HEK293 (cell line): ENCODE measurements at regions not wholly inside any gene's neighbourhood (a gene's known extent, or its start where the extent isn't known, plus 50 kb on each side); places are given as distances from the start of the nearest gene placed in this dataset.

ENCODE experiments used
- CTCF ChIA-PET: fragments of 350-600 bp; formaldehyde crosslinking; extraction: SDS; loops from one replicate; lab custom pipeline; 2021; ENCODE audit warnings: antibody characterized with exemption; lab: Yijun Ruan, JAX
- POLR2A ChIA-PET: fragments of 300-600 bp; formaldehyde crosslinking; extraction: SDS; loops from one replicate; lab custom pipeline; 2020; ENCODE audit warnings: antibody characterized with exemption, inconsistent platforms; lab: Yijun Ruan, JAX
- H3K27ac ChIP-seq: fragments of 200-500 bp; sonication (Bioruptor generic); 2 replicates; pipeline ENCODE4 v1.5.1; 2014; ENCODE audit warnings: low read depth, low read length, control low read depth, inconsistent platforms; ENCODE audit errors: extremely low read depth
- H3K36me3 ChIP-seq, 2 experiments: fragments of 200-500 bp in 1 of 2; sonication (Bioruptor generic) in 1 of 2; 1 replicate in 1 of 2; 2 replicates in 1 of 2; pipeline ENCODE4 v1.5.1; 2014 to 2017; ENCODE audit warnings: inconsistent platforms in 2 of 2, low read length in 2 of 2; ENCODE audit not compliant: control insufficient read depth in 2 of 2, insufficient read depth in 1 of 2
- H3K4me1 ChIP-seq: fragments of 200-500 bp; sonication (Bioruptor generic); 2 replicates; pipeline ENCODE4 v1.5.1; 2014; ENCODE audit warnings: mild to moderate bottlenecking, low read length, inconsistent platforms; ENCODE audit not compliant: control insufficient read depth, insufficient read depth
- H3K4me3 ChIP-seq: 2 replicates; pipeline ENCODE4 v1.5.1; 2011; ENCODE audit warnings: low read depth, mild to moderate bottlenecking, control low read depth, low read length, moderate library complexity
- H3K9me3 ChIP-seq: fragments of 200-500 bp; sonication (Bioruptor generic); 2 replicates; pipeline ENCODE4 v1.5.1; 2014; ENCODE audit warnings: low read depth, low read length, inconsistent platforms; ENCODE audit not compliant: control insufficient read depth, insufficient read depth
- ELK4 ChIP-seq: IDR thresholded peaks from 2 replicates; pipeline ENCODE4 v1.6.1; 2011; ENCODE audit warnings: mild to moderate bottlenecking, low read depth, low read length, borderline replicate concordance
- KLF1 ChIP-seq: fragments of 450-650 bp; formaldehyde crosslinking; IDR thresholded peaks from 2 replicates; pipeline ENCODE4 v1.5.1; 2016; ENCODE audit warnings: missing biosample characterization, missing genetic modification characterization
- KLF16 ChIP-seq: fragments of 450-650 bp; formaldehyde crosslinking; IDR thresholded peaks from 2 replicates; pipeline ENCODE4 v1.5.1; 2017; ENCODE audit warnings: missing biosample characterization, missing genetic modification characterization
- KLF8 ChIP-seq: fragments of 450-650 bp; formaldehyde crosslinking; IDR thresholded peaks from 2 replicates; pipeline ENCODE4 v1.5.1; 2016; ENCODE audit warnings: missing biosample characterization, missing genetic modification characterization
- PRDM10 ChIP-seq: fragments of 450-650 bp; formaldehyde crosslinking; IDR thresholded peaks from 2 replicates; pipeline ENCODE4 v1.5.1; 2016; ENCODE audit warnings: missing biosample characterization, missing genetic modification characterization
- SETDB1 ChIP-seq: IDR thresholded peaks from one replicate; pipeline ENCODE4 v1.6.1; 2017; ENCODE audit warnings: mild to moderate bottlenecking, low read length, moderate library complexity, mixed read lengths; ENCODE audit not compliant: insufficient read length
- SP3 ChIP-seq: fragments of 450-650 bp; formaldehyde crosslinking; IDR thresholded peaks from 2 replicates; pipeline ENCODE4 v1.5.1; 2016; ENCODE audit warnings: missing biosample characterization, missing genetic modification characterization
- WT1 ChIP-seq: fragments of 450-650 bp; formaldehyde crosslinking; IDR thresholded peaks from 2 replicates; pipeline ENCODE4 v1.5.1; 2016; ENCODE audit warnings: missing biosample characterization, missing genetic modification characterization
- ZBTB49 ChIP-seq: fragments of 450-650 bp; formaldehyde crosslinking; IDR thresholded peaks from 2 replicates; pipeline ENCODE4 v1.5.1; 2016; ENCODE audit warnings: missing biosample characterization, missing genetic modification characterization, low read depth
- ZNF133 ChIP-seq: fragments of 450-650 bp; formaldehyde crosslinking; IDR thresholded peaks from 2 replicates; pipeline ENCODE4 v1.5.1; 2016; ENCODE audit warnings: missing biosample characterization, missing genetic modification characterization
- ZNF211 ChIP-seq: fragments of 450-650 bp; formaldehyde crosslinking; IDR thresholded peaks from 2 replicates; pipeline ENCODE4 v1.5.1; 2016; ENCODE audit warnings: low read depth, missing biosample characterization, missing genetic modification characterization
- ZNF24 ChIP-seq: fragments of 450-650 bp; formaldehyde crosslinking; IDR thresholded peaks from 2 replicates; pipeline ENCODE4 v1.5.1; 2016; ENCODE audit warnings: missing biosample characterization, missing genetic modification characterization
- ZNF248 ChIP-seq: fragments of 450-650 bp; formaldehyde crosslinking; IDR thresholded peaks from 2 replicates; pipeline ENCODE4 v1.5.1; 2017; ENCODE audit warnings: missing biosample characterization, missing genetic modification characterization
- ZNF302 ChIP-seq: fragments of 450-650 bp; formaldehyde crosslinking; IDR thresholded peaks from 2 replicates; pipeline ENCODE4 v1.5.1; 2016; ENCODE audit warnings: missing biosample characterization, missing genetic modification characterization, low read depth
- ZNF350 ChIP-seq: fragments of 450-650 bp; formaldehyde crosslinking; IDR thresholded peaks from 2 replicates; pipeline ENCODE4 v1.5.0; 2017; ENCODE audit warnings: missing biosample characterization, mild to moderate bottlenecking, missing genetic modification characterization
- ZNF362 ChIP-seq: fragments of 450-650 bp; formaldehyde crosslinking; IDR thresholded peaks from 2 replicates; pipeline ENCODE4 v1.5.1; 2016; ENCODE audit warnings: missing biosample characterization, missing genetic modification characterization
- ZNF391 ChIP-seq: fragments of 450-650 bp; formaldehyde crosslinking; IDR thresholded peaks from 2 replicates; pipeline ENCODE4 v1.5.1; 2016; ENCODE audit warnings: low read depth, missing biosample characterization, missing genetic modification characterization, borderline replicate concordance
- ZNF433 ChIP-seq: fragments of 450-650 bp; formaldehyde crosslinking; IDR thresholded peaks from 2 replicates; pipeline ENCODE4 v1.5.1; 2016; ENCODE audit warnings: missing biosample characterization, missing genetic modification characterization, low read depth
- ZNF501 ChIP-seq: fragments of 450-650 bp; formaldehyde crosslinking; IDR thresholded peaks from 2 replicates; pipeline ENCODE4 v1.5.1; 2016; ENCODE audit warnings: missing biosample characterization, missing genetic modification characterization
- ZNF555 ChIP-seq: fragments of 450-650 bp; formaldehyde crosslinking; conservative IDR thresholded peaks from 2 replicates; pipeline ENCODE4 v1.5.1; 2017; ENCODE audit warnings: missing biosample characterization, mild to moderate bottlenecking, missing genetic modification characterization, inconsistent platforms
- ZNF561 ChIP-seq: fragments of 450-650 bp; IDR thresholded peaks from 2 replicates; pipeline ENCODE4 v1.5.1; 2018; ENCODE audit warnings: missing biosample characterization, missing genetic modification characterization, borderline replicate concordance
- ZNF623 ChIP-seq: fragments of 450-650 bp; formaldehyde crosslinking; IDR thresholded peaks from 2 replicates; pipeline ENCODE4 v1.5.1; 2016; ENCODE audit warnings: missing biosample characterization, missing genetic modification characterization
- ZNF629 ChIP-seq: fragments of 450-650 bp; formaldehyde crosslinking; IDR thresholded peaks from 2 replicates; pipeline ENCODE4 v1.5.1; 2017; ENCODE audit warnings: missing biosample characterization, missing genetic modification characterization
- ZNF664 ChIP-seq: fragments of 450-650 bp; formaldehyde crosslinking; IDR thresholded peaks from 2 replicates; pipeline ENCODE4 v1.5.1; 2016; ENCODE audit warnings: missing biosample characterization, missing genetic modification characterization
- ZNF670 ChIP-seq: fragments of 450-650 bp; formaldehyde crosslinking; IDR thresholded peaks from 2 replicates; pipeline ENCODE4 v1.5.1; 2016; ENCODE audit warnings: missing biosample characterization, missing genetic modification characterization, low read depth
- ZNF701 ChIP-seq: fragments of 450-650 bp; formaldehyde crosslinking; IDR thresholded peaks from 2 replicates; pipeline ENCODE4 v1.5.1; 2016; ENCODE audit warnings: missing biosample characterization, missing genetic modification characterization
- ZXDB ChIP-seq: fragments of 450-650 bp; formaldehyde crosslinking; IDR thresholded peaks from 2 replicates; pipeline ENCODE4 v1.5.1; 2016; ENCODE audit warnings: missing biosample characterization, missing genetic modification characterization

- ChIA-PET POLR2A (no interaction called here), CTCF (no interaction called here)
- Histone ChIP-seq H3K27ac (no peak overlapping the region), H3K9me3 (no peaks in the 10 kb centered on the region)
- TF ChIP-seq ZNF302 (tag by site-specific recombination), result no peak
- no peak for TF ChIP-seq KLF8 (tag by site-specific recombination)
- no peak for TF ChIP-seq ZNF24 (tag by site-specific recombination)
- TF ChIP-seq KLF16 (tag by site-specific recombination), result no peak
- no peak for TF ChIP-seq ZBTB49 (tag by site-specific recombination)
- no peak for TF ChIP-seq SP3
- TF ChIP-seq ELK4, result no peak
- TF ChIP-seq ZNF350, result no peak
- TF ChIP-seq ZNF133, result no peak
- TF ChIP-seq ZNF433 (tag by site-specific recombination), result no peak
- TF ChIP-seq ZXDB (tag by site-specific recombination), result no peak
- TF ChIP-seq, all 188 proteins: peak for 0
- Histone ChIP-seq H3K36me3 (no peaks in the 10 kb centered on the region), H3K4me1 (no peaks in the 10 kb centered on the region; the same call in 1 of the 2 replicates), H3K4me3 (no peak overlapping the region)
Observed at GRCh38 chr7:47720141-47720906, 138.4 kb upstream of the TNS3 start.

GRCh38 chr7:47719675-47720074 lies 137.8 kb upstream of the TNS3 start:
- POLR2A ChIA-PET, result no interaction called here
- Histone ChIP-seq H3K27ac (no peak overlapping the region), H3K36me3 (no peaks in the 10 kb centered on the region), H3K4me3 (no peak overlapping the region), H3K4me1 (no peaks in the 10 kb centered on the region; the same call in 1 of the 2 replicates), H3K9me3 (no peaks in the 10 kb centered on the region)
- TF ChIP-seq ZNF629 (tag by site-specific recombination) (no peak), ZNF211 (tag by site-specific recombination) (no peak), ZNF670 (tag by site-specific recombination) (no peak), ZNF391 (tag by site-specific recombination) (no peak), ZNF561 (tag by site-specific recombination) (no peak), SETDB1 (no peak), ZNF362 (tag by site-specific recombination) (no peak), ZNF664 (no peak), KLF1 (tag by site-specific recombination) (no peak), WT1 (tag by site-specific recombination) (no peak), ZNF623 (tag by site-specific recombination) (no peak), ZNF555 (tag by site-specific recombination) (no peak), ZNF701 (tag by site-specific recombination) (no peak), ZNF501 (tag by site-specific recombination) (no peak), ZNF248 (no peak), PRDM10 (tag by site-specific recombination) (no peak)
- CTCF ChIA-PET, result no interaction called here
